GM21526 (cell line): ENCODE measurements at regions not wholly inside any gene's neighbourhood (a gene's known extent, or its start where the extent isn't known, plus 50 kb on each side); places are given as distances from the start of the nearest gene placed in this dataset.

ENCODE experiments used
- ATAC-seq: cut with Tn5 transposase; IDR thresholded peaks from one replicate; pipeline ENCODE4 v1.9.1; 2021; ENCODE audit warnings: moderate library complexity; ENCODE audit not compliant: unreplicated experiment, low FRiP score

- no peak for ATAC-seq
These were observed 424.7 kb upstream of the THBS1 start for GRCh38 chr15:39156166-39156565.

GRCh38 chr15:39156646-39157250 is 424.1 kb upstream of the THBS1 start:
- no peak for ATAC-seq

GRCh38 chr15:39157882-39158281 is 423.0 kb upstream of the THBS1 start:
- ATAC-seq: no peak

GRCh38 chr15:39159833-39160232 is 421.0 kb upstream of the THBS1 start:
- no peak for ATAC-seq

DNA sequence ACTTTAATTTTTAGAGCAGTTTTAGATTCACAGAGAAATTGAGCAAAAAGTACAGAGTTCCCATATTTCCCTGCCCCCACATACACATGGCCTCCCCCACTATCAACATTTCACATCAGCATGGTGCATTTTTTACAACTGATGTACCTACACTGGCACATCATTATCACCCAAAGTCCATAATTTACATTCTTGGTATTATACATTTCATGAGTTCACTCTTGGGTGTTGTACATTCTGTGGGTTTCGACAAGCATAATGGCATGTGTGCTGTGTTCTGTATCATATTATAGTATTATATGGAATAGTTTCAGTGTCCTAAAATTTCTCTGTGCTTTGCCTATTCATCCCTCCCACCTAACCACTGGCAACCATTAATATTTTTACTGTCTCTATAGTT is 419.8 kb upstream of the THBS1 start:
- ATAC-seq: no peak

DNA sequence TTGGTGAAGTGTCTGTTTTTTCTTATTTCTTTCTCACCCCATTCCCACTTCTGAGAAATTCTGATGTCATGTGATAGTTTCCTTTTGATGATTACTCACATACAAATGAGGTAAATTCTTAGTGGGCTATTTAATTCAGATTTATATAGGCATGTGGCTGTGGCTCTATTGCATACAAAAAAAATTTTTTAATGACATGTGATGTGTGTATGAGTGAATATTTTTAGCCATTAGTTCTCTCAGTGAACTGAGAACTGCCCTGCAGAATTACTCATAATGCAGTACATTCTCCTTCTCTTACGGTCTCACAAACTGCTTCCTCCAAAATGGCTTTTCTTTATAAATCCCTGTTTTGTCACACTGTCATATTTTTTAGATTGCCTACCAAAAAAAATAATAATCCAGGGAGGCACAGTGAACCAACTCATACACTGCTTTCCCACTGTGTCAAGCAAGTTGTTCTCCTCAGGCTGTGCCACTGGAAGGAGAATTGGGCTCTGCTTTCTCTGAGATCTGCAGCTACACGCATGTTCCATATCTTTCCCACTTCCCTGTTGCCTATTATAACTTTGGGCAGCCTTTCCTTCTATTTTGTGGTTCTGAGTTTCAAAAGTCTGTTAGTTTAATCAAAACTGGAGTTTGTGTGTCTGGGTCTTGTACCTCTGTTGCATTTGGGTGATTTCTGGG is 415.7 kb upstream of the THBS1 start:
- no peak for ATAC-seq

GRCh38 chr15:39167164-39168058 is 413.5 kb upstream of the THBS1 start:
- no peak for ATAC-seq

- ATAC-seq: no peak
These were observed 408.9 kb upstream of the THBS1 start for GRCh38 chr15:39171944-39172368.

- ATAC-seq: no peak
These were observed 408.2 kb upstream of the THBS1 start for GRCh38 chr15:39172380-39173281.

DNA sequence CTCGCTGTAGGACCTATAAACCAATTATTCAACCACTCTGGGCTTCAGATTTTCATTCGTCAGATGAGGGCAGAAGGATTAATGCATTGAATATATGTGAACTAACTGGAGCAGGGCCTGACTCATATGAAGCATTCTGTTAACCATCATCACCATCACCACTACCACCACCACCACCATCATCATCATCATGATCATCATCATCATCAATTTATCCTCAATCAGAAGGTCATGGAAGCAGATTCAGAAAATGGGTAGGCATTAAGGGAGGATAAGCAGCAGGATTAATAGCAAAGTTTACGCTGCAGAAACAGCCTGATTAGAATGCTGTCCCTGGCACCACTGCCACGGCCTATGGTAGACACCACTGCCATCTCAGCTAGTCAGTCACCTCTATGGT is 407.5 kb upstream of the THBS1 start:
- no peak for ATAC-seq

- ATAC-seq: no peak
These were observed 406.5 kb upstream of the THBS1 start for GRCh38 chr15:39174332-39174731.

GRCh38 chr15:39176030-39176429 is 404.8 kb upstream of the THBS1 start:
- ATAC-seq: no peak

DNA sequence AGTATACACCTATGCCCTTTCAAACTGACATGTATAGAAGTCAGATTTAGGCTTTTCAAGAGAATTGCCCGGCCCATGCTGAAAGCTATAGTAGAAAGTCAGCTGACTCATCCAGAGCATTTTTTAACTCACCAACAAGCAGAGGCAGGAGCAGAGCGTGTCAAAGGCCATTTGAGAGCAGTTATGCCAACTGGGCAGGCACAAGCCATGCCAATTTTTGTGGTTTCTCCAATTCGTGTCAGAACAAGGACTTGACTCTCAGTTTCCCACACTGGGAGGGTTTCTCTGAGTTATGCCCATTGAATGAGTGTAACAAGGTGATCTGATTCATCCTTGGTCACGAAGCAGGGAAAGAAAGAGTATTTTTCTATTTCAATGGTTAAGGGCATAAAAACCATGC is 403.3 kb upstream of the THBS1 start:
- ATAC-seq: no peak

- no peak for ATAC-seq
These were observed 400.8 kb upstream of the THBS1 start for GRCh38 chr15:39180030-39180429.

- no peak for ATAC-seq
These were observed 400.4 kb upstream of the THBS1 start for GRCh38 chr15:39180483-39180933.

- no peak for ATAC-seq
These were observed 399.7 kb upstream of the THBS1 start for GRCh38 chr15:39181056-39181747.

GRCh38 chr15:39181940-39182339 is 398.9 kb upstream of the THBS1 start:
- no peak for ATAC-seq

GRCh38 chr15:39183164-39183881 is 397.6 kb upstream of the THBS1 start:
- ATAC-seq: no peak

DNA sequence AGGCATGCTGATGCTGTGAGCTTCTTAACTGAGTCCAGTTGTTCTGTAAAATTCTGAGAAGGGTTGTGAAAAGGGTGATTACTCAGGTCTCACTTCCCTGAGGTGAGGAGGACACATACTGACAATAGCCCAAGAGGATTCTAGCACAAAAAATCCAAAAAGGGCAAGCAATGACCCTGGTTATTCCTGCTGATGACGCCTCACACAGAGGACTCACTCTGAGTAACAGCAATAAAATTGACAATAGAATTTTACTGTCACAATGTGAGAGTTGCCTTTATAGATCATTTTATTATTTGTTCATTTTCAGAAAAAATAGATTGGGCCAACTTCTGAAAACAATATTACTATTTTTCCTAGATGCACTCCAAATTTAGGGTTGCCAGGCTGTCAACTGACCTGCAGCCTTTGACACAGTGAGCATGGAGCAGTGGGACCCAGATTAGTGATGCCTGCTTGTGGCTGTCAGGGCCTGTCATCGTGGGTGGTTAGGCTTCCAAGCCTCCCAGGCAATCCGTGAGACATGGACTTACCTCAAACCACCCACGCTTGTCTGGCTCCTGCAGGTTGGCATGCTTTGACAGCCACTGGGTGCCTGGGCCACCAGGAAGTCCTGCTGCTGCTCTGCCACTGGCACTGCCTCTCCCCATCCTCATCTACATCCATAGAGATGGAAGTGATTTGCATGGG is 396.0 kb upstream of the THBS1 start:
- no peak for ATAC-seq
